IMR-90 (cell line): ENCODE measurements at regions not wholly inside any gene's neighbourhood (a gene's known extent, or its start where the extent isn't known, plus 50 kb on each side); places are given as distances from the start of the nearest gene placed in this dataset.

Experiments
- ATAC-seq: fragments of 200-7000 bp; cut with Tn5 transposase; 2 replicates; pipeline ENCODE4 v1.9.1; 2020; ENCODE audit warnings: low read depth, mild to moderate bottlenecking, moderate library complexity
- BruUV-seq: library from RNA; stranded (reverse); fragments of 400-500 nt; replicated peaks from 2 replicates; lab custom pipeline; 2021; lab: Mats Ljungman, UMichigan
- CTCF ChIA-PET: fragments of 300-600 bp; formaldehyde crosslinking; extraction: SDS; loops from one replicate; lab custom pipeline; 2021; ENCODE audit warnings: antibody characterized with exemption; lab: Yijun Ruan, JAX
- POLR2A ChIA-PET: fragments of 300-600 bp; sonication (Branson Sonifier 250); formaldehyde crosslinking; loops from one replicate; lab custom pipeline; 2022; ENCODE audit warnings: antibody characterized with exemption; ENCODE audit not compliant: unreplicated experiment; lab: Charles Lee
- DNase-seq: peaks from one replicate; pipeline ENCODE4 v3.0.0; 2013
- H2AFZ ChIP-seq: replicated peaks from 2 replicates; pipeline ENCODE3; 2013; ENCODE audit warnings: low read length, mild to moderate bottlenecking; ENCODE audit not compliant: poor library complexity
- H2AK5ac ChIP-seq: 2 replicates; pipeline ENCODE4 v1.6.1; 2013; ENCODE audit warnings: low read depth, low read length, inconsistent platforms
- H2AK9ac ChIP-seq: replicated peaks from 2 replicates; pipeline ENCODE3; 2013; ENCODE audit warnings: mild to moderate bottlenecking, low read depth, low read length, moderate library complexity; ENCODE audit not compliant: poor library complexity
- H2BK120ac ChIP-seq: 2 replicates; pipeline ENCODE4 v1.6.1; 2013; ENCODE audit warnings: low read depth, low read length, inconsistent platforms
- H2BK15ac ChIP-seq: 3 replicates; pipeline ENCODE4 v1.6.1; 2013; ENCODE audit warnings: low read depth, low read length, inconsistent platforms
- H2BK20ac ChIP-seq: 2 replicates; pipeline ENCODE4 v1.6.1; 2013; ENCODE audit warnings: low read depth, mild to moderate bottlenecking, inconsistent platforms, low read length, moderate library complexity
- H2BK5ac ChIP-seq: 2 replicates; pipeline ENCODE4 v1.6.1; 2013; ENCODE audit warnings: mild to moderate bottlenecking, low read depth, low read length, inconsistent platforms; ENCODE audit not compliant: poor library complexity, severe bottlenecking
- H3K14ac ChIP-seq: replicated peaks from 2 replicates; pipeline ENCODE4 v1.6.1; 2013; ENCODE audit warnings: low read depth, low read length, inconsistent platforms
- H3K18ac ChIP-seq: 2 replicates; pipeline ENCODE4 v1.6.1; 2013; ENCODE audit warnings: low read depth, low read length, control low read depth
- H3K23ac ChIP-seq: 2 replicates; pipeline ENCODE4 v1.6.1; 2013; ENCODE audit warnings: low read depth, low read length, inconsistent platforms
- H3K27ac ChIP-seq: 2 replicates; pipeline ENCODE4 v1.5.1; 2013; ENCODE audit warnings: mild to moderate bottlenecking, control low read depth, low read length; ENCODE audit not compliant: insufficient read depth
- H3K27me3 ChIP-seq: 2 replicates; pipeline ENCODE4 v1.6.1; 2013; ENCODE audit warnings: low read length; ENCODE audit not compliant: control insufficient read depth, insufficient read depth
- H3K36me3 ChIP-seq: 2 replicates; pipeline ENCODE4 v1.6.1; 2013; ENCODE audit warnings: low read length, mixed read lengths; ENCODE audit not compliant: control insufficient read depth, insufficient read depth
- H3K4ac ChIP-seq: 2 replicates; pipeline ENCODE4 v1.6.1; 2013; ENCODE audit warnings: low read depth, low read length, inconsistent platforms
- H3K4me1 ChIP-seq: 2 replicates; pipeline ENCODE4 v1.6.1; 2013; ENCODE audit warnings: low read length, mixed read lengths; ENCODE audit not compliant: control insufficient read depth, insufficient read depth
- H3K4me2 ChIP-seq: 2 replicates; pipeline ENCODE4 v1.6.1; 2013; ENCODE audit warnings: low read depth, mild to moderate bottlenecking, control low read depth, low read length, moderate library complexity
- H3K4me3 ChIP-seq: 2 replicates; pipeline ENCODE4 v1.5.1; 2013; ENCODE audit warnings: low read depth, mild to moderate bottlenecking, control low read depth, low read length, moderate library complexity; ENCODE audit not compliant: insufficient read depth
- H3K56ac ChIP-seq: 2 replicates; pipeline ENCODE4 v1.6.1; 2013; ENCODE audit warnings: low read length, inconsistent platforms; ENCODE audit not compliant: insufficient read depth; ENCODE audit errors: extremely low read depth
- H3K79me1 ChIP-seq, 2 experiments: 2 replicates each; pipeline ENCODE4 v1.6.1; 2013; ENCODE audit warnings: low read length in 2 of 2, inconsistent platforms in 1 of 2, low read depth in 1 of 2
- H3K9ac ChIP-seq: 2 replicates; pipeline ENCODE4 v1.6.1; 2013; ENCODE audit warnings: low read depth, low read length, control low read depth
- H3K9me1 ChIP-seq: 2 replicates; pipeline ENCODE4 v1.6.1; 2013; ENCODE audit warnings: low read length, inconsistent platforms; ENCODE audit not compliant: insufficient read depth
- H3K9me3 ChIP-seq: 2 replicates; pipeline ENCODE4 v1.6.1; 2013; ENCODE audit warnings: low read length; ENCODE audit not compliant: control insufficient read depth, insufficient read depth
- H4K20me1 ChIP-seq: 2 replicates; pipeline ENCODE4 v1.6.1; 2013; ENCODE audit warnings: low read length, inconsistent platforms; ENCODE audit not compliant: insufficient read depth
- H4K5ac ChIP-seq: 2 replicates; pipeline ENCODE4 v1.6.1; 2013; ENCODE audit warnings: mild to moderate bottlenecking, low read depth, low read length, control low read depth
- H4K8ac ChIP-seq, 2 experiments: 2 replicates each; pipeline ENCODE4 v1.6.1; 2013; ENCODE audit warnings: low read depth in 2 of 2, low read length in 2 of 2, control low read depth in 1 of 2, inconsistent platforms in 1 of 2
- H4K91ac ChIP-seq: 2 replicates; pipeline ENCODE4 v1.6.1; 2013; ENCODE audit warnings: low read depth, low read length, inconsistent platforms; ENCODE audit not compliant: insufficient read depth
- ELK1 ChIP-seq: fragments of 150-350 bp; IDR thresholded peaks from 2 replicates; pipeline ENCODE4 v1.6.1; 2016; ENCODE audit warnings: low read depth, mild to moderate bottlenecking, low read length, moderate library complexity, borderline replicate concordance
- RFX5 ChIP-seq: IDR thresholded peaks from 2 replicates; pipeline ENCODE4 v1.8.0; 2012; ENCODE audit warnings: low read depth, mild to moderate bottlenecking, low read length, moderate library complexity
- dilution Hi-C: fragments of 300-500 bp; cut with HindIII; formaldehyde crosslinking; loops from one replicate; pipeline ENCODE4 v1.14.3; 2018; ENCODE audit warnings: low sequenced_read_pairs; ENCODE audit not compliant: unreplicated experiment
- in situ Hi-C: fragments of 300-500 bp; cut with MboI; formaldehyde crosslinking; loops from 3 replicates; pipeline ENCODE4 v1.14.3; 2019; ENCODE audit warnings: low sequenced_read_pairs, inconsistent platforms, mixed read lengths
- intact Hi-C: fragments of 100-400 bp; cut with micrococcal nuclease; formaldehyde crosslinking; loops from 2 replicates; pipeline ENCODE4 v1.10.0; 2022

DNA sequence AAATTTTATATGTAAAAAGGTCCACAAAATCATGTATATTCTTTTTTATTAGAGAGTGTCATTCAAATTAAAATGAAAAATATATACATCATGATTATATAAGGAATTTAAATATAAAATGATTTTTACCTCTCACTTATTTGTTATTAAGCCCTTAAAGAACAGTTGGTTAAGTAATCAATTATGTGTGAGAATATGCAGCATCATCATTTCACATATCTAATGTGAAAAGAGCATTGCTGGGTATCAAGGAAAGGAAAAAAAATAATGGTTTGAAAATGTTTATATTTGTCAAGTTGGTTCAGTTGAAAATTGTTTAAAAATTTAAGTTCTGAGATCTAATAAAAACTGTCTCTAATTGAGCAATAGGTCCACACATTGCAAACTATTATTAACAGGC, 363.6 kb upstream of the GRM3 start:
- Histone ChIP-seq H3K9me1 (no peaks in the 10 kb centered on the region), H3K9ac (no peak overlapping the region), H3K56ac (no peak overlapping the region), H4K91ac (no peak overlapping the region), H2BK120ac (no peak overlapping the region), H4K8ac (no peak overlapping the region), H2BK20ac (no peak overlapping the region), H3K4me1 (no peaks in the 10 kb centered on the region), H2AFZ (no peak overlapping the region), H2AK5ac (no peak overlapping the region), H4K5ac (no peak overlapping the region), H3K4me3 (no peak overlapping the region), H3K23ac (no peak overlapping the region), H2BK15ac (no peak overlapping the region), H2AK9ac (no peak overlapping the region), H3K4ac (no peak overlapping the region), H3K27ac (no peak overlapping the region), H3K27me3 (no peaks in the 10 kb centered on the region), H2BK5ac (no peak overlapping the region), H4K20me1 (no peaks in the 10 kb centered on the region), H3K79me1 (no peaks in the 10 kb centered on the region), H3K9me3 (peaks cover 5% of the 10 kb centered on the region), H3K18ac (no peak overlapping the region), H3K4me2 (no peak overlapping the region), H3K36me3 (no peaks in the 10 kb centered on the region), H3K14ac (no peak overlapping the region)
- ChIA-PET CTCF (no interaction called here), POLR2A (no interaction called here)
- intact Hi-C loops: no loop called here
- in situ Hi-C loops: no loop called here
- TF ChIP-seq RFX5 (no peak), ELK1 (no peak)
- dilution Hi-C loops: no loop called here
- ATAC-seq (no peak), DNase-seq (no peak)
- no TSS peak for BruUV-seq
